Stomach (tissue), 4 donors: ENCODE measurements at regions not wholly inside any gene's neighbourhood (a gene's known extent, or its start where the extent isn't known, plus 50 kb on each side); places are given as distances from the start of the nearest gene placed in this dataset.

ENCODE experiments used
- CTCF ChIP-seq, 7 experiments: fragments of 450-650 bp in 4 of 7; fragments of 200-600 bp in 3 of 7; sonication (generic) in 3 of 7; IDR thresholded peaks; one replicate each; pipeline ENCODE4 v1.5.1; 2016 to 2019; ENCODE audit warnings: antibody characterized with exemption in 7 of 7, control low read depth in 2 of 7, mild to moderate bottlenecking in 1 of 7
- EP300 ChIP-seq: sonication (generic); formaldehyde crosslinking; IDR thresholded peaks from one replicate; pipeline ENCODE4 v1.6.1; 2017; ENCODE audit warnings: antibody characterized with exemption

DNA sequence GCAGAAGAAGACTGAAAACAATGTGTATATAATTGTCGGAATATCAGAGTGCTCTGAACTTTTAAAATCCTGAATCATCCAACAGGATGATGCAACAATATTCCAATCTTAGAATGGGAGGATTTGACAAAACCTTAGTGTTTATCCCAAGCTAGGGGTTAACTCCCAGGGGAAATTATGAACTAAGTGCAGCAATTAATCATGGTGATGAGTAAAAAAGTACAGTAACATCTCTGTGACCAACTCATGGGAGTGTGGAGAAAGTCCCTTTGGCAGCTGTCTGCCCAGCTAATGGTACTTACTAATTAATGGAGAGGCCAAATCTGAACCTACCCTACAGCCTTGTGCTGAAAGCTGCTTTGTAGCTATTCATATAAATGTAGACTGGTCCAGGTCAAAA, 257.6 kb upstream of the DDX53 start:
- no peak for TF ChIP-seq CTCF (IDR thresholded peaks at IDR 0.05)
- TF ChIP-seq EP300, result no peak
